NCI-H1105 treated with DMSO at 0.1 percent for 48 hours (cell line): ENCODE measurements at regions not wholly inside any gene's neighbourhood (a gene's known extent, or its start where the extent isn't known, plus 50 kb on each side); places are given as distances from the start of the nearest gene placed in this dataset.
A peak's percentile ranks its signal among the peaks of the same experiment; 100 is the strongest.

Source experiments
- DNase-seq: peaks from one replicate; lab custom pipeline; 2025; lab: John Stamatoyannopoulos, UW

DNA sequence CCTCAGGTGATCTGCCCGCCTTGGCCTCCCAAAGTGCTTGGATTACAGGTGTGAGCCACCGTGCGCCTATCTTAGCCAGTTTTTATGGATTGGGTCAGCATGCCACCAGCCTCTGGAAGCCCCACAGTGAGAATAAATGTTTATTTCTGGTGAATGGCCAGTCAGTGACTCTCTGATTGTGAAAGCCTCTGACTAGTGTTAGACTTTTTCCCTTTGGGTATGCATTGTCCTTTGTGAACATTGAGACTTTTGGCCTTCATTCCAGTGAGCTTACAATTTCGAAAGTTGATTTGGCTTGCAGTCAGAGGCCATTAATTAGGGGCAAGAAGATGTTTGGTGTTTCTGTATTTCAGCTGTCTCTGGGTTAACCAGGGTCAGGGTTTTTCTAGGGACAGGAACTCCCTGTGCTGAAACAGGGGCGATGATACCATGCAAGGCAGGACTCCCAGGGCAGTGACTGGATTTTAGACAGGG is 274.5 kb upstream of the C2CD4B start:
- no peak for DNase-seq

GRCh38 chr15:62440362-62441105 is 275.4 kb upstream of the C2CD4B start:
- DNase-seq: no peak

DNA sequence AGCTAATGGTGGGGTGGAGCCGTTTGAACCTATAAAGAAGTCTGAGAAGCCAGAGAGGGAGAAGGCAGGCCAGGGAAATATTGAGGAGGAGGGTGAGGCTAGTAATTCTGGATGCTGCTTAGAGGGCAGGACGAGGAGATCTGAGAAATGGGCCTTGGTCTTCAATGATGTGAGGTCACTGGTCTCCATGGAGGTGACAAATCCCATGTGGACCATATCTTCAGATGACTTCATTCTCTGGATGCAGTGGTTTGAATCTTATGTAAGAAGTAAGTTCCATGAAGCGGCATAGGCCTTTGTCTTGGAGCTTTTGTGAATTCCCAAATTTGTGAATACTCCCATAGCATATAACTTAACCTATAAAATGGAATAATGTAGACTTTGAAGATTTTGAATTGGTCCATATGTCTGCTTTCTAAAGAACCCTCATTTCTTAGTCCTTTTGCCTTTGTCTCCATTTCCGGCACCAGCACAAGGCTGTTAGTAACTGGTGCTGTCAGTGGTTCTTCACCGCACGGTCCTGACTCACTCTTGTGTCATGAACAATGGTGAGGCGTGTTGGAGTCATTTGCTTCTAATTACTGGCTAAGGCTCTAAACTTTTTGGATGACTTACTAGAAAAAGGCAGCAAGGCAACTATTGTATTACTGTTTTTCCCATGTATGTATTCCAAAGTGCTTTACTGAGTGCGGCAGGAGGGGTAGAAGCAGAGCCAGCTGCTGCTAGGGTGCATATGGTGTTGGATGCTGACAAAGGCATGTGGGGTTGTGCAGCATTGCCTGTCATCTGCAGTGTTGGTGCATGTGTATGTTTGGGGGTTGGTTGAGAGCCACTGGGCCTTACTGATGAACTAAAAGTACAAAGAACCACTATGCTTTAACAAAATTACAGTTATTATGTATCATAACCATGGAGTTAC is 279.3 kb upstream of the C2CD4B start:
- no peak for DNase-seq

- DNase-seq: no peak
Observed at GRCh38 chr15:62445244-62445643, 280.2 kb upstream of the C2CD4B start.

- DNase-seq: no peak
Observed at GRCh38 chr15:62446984-62447383, 281.9 kb upstream of the C2CD4B start.

GRCh38 chr15:62447742-62448141 is 282.7 kb upstream of the C2CD4B start:
- no peak for DNase-seq

DNA sequence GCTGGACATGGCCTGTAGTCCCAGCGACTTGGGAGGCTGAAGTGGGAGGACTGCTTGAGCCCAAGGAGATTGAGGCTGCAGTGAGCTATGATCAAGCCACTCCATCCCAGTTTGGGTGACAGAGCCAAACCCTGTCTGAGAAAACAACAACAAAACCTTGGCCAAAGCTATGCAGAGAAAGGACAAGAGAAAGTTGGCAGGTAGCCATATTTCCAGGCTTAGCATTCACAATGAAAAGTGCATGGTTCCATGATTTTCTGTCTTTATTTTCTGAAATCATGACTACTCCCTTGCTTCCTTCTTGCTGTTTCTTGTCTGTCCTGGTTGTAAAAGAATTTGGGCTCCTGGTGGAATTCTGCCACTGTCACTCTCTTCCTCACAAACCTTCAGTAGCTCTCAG is 284.6 kb upstream of the C2CD4B start:
- DNase-seq: peak; percentile 11

GRCh38 chr15:62450061-62450460 is 285.0 kb upstream of the C2CD4B start:
- no peak for DNase-seq

- no peak for DNase-seq
Observed at GRCh38 chr15:62452026-62452425, 286.9 kb upstream of the C2CD4B start.

GRCh38 chr15:62452667-62453066 is 287.6 kb upstream of the C2CD4B start:
- no peak for DNase-seq

GRCh38 chr15:62453375-62453774 is 288.3 kb upstream of the C2CD4B start:
- DNase-seq: peak; percentile 2

DNA sequence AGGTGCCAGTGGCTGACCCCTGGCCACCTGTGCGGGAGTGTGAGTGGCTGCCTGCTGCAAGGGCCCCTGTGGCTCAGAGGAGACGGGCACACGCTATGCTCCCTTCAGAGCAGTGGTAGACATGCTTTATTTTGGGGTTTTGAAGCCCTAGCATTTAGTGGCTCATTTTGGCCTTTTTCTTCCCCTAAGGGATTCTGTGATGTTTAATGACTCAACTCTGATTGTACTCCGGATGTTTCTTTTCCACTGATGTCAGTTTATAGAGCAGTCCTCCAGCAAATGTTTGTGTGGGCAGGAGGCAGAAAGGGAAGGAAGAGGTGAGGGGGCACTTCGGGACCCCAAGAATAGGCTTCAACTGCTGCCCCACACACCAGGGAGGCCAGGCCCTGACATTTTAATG is 288.9 kb upstream of the C2CD4B start:
- no peak for DNase-seq

- DNase-seq: no peak
Observed at GRCh38 chr15:62454567-62455172, 289.6 kb upstream of the C2CD4B start.

DNA sequence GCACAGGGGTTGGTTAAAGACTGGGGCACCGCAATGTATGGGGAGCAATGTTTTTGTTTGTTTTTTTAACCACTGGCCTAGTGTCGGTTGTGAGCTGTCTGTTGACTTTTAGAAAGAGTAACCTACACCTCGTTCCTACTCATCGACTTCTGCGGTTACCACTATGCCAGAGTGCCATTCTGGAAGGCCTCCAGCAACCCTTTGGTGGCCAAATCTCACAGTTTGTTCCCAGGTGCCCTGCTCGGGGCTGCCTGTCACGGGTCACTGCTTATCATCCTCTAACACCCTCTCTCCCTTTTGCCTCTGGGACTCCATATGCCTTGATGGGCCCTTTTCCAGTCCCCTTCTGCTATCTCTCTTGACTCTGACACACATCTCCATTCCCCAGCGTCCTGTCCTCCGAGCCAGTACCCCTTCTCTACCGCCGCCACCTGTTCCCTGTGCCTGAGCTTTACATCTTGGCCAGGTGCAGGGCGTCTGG is 290.4 kb upstream of the C2CD4B start:
- no peak for DNase-seq

DNA sequence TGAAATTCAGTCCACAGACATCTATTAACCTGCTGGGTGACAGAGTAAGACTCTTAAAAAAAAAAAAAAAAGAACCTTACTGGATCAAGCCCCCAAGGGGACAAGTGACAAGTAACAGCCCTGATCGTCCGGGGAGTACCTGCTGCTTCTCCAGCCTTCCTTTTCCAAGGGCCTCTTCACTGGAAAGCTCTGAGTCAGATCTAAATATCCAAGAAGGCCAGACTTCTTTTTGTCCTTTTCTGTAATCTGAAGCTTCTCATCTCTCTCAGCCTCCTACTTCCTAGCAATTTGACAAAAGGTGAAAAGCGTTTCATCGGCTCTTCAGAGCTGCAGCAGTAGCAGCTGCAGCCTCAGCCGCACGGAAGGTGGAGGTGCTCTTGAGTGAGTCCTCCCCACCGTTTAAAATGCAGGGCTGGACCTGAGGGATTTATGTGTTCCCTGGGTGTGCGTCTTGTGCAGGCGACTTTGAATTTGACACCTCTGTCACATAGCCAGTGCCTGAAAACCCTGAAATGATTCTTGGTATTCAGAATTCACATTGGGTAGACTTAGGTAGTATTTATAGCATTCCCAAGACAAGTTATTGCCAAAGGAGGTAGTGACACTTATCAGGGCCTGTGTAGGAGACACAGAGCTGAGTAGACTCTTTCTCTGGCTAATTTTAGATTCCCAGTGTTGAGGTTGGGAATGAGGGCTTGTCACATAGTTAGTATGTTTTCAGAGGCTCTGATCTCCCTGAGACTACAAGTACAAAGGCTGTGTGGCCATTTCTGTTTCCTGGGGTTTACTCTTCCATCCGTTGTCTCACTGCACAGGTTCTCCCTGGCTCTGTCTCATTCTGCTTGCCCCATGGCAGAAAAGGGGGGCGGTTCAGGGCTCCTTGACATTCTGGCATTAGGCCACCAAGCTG is 291.2 kb upstream of the C2CD4B start:
- no peak for DNase-seq

DNA sequence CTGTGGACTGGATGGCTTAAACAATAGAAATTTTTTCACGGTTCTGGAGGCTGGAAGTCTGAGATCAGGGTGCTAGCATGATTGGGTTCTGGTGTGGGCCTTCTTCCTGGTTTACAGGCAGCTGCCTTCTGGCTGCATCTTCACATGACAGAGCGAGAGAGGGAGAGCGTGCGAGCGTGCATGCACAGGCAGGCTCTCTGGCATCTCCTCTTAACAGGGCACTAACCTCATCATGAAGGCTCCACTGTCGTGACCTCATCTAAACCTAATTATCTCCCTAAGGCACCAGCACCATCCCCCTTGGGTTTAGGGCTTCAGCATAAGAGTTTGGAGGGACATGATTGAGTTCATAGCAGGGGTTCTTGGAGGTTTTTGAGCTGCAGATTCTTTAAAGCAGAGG is 292.0 kb upstream of the C2CD4B start:
- DNase-seq: no peak

- no peak for DNase-seq
Observed at GRCh38 chr15:62459875-62460274, 294.8 kb upstream of the C2CD4B start.

DNA sequence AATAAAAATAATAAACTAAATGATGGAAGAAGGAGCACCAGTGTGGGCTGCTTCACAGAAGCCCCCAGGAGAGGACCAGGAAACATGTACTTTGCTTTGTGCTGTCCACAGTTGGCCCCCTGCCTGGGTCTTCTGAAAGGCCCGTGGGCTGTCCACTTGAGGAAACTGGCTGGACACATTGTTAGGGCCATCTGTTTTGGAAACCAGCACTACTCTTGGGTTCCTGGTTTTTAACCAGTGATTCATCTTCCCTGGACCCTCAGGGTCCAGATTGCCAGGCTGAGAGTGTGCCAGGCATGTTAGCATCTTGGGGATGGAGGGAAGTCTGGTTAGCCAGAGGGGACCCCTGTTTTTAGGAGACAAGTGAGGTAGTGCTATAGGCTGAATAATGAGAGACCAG is 297.2 kb upstream of the C2CD4B start:
- no peak for DNase-seq

GRCh38 chr15:62462721-62463120 is 297.6 kb upstream of the C2CD4B start:
- no peak for DNase-seq

GRCh38 chr15:62464705-62465104 is 299.6 kb upstream of the C2CD4B start:
- no peak for DNase-seq

GRCh38 chr15:62465173-62465572 is 300.1 kb upstream of the C2CD4B start:
- DNase-seq: no peak

DNA sequence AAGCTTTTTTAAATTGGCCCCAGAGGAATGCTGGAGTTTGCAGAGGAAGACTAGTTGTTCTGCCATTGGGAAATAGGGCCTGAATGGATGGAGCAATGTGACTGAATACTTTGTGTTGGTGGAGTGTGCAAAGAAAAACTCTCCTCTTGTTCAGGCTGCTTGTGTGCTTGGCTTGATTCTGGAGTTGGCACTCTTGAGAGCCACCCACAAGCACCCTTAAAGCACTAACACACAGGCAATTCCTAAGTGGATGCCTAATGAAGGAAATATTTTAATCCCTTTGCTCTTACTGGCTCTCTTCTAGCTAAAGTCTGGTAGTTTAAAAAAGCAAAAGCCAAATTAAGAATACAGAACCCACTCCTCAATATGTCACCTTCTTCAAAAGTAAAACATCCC is 304.4 kb upstream of the C2CD4B start:
- no peak for DNase-seq
